Colonic mucosa (tissue), 4 donors: ENCODE measurements at regions not wholly inside any gene's neighbourhood (a gene's known extent, or its start where the extent isn't known, plus 50 kb on each side); places are given as distances from the start of the nearest gene placed in this dataset.
"Not testable (repeated sequence)": the region's sequence is repeated elsewhere in the genome, so short reads cannot be mapped to it uniquely, and the experiment has no call there.

Experiments used
- DNase-seq: peaks from one replicate; pipeline ENCODE4 v3.0.0-alpha.2; 2020
- H3K27ac ChIP-seq: fragments of 200-600 bp; one replicate; pipeline ENCODE4 v1.8.0; 2021
- H3K27me3 ChIP-seq: fragments of 200-600 bp; one replicate; pipeline ENCODE4 v1.8.0; 2021
- H3K36me3 ChIP-seq: fragments of 200-600 bp; one replicate; pipeline ENCODE4 v1.8.0; 2021
- H3K4me1 ChIP-seq: fragments of 200-600 bp; one replicate; pipeline ENCODE4 v1.8.0; 2021; ENCODE audit warnings: mild to moderate bottlenecking
- H3K4me3 ChIP-seq: fragments of 200-600 bp; one replicate; pipeline ENCODE4 v1.8.0; 2021
- H3K9ac ChIP-seq, 2 donors: one replicate each; pipeline ENCODE4 v1.7.0; 2013; ENCODE audit warnings: control low read depth in 2 of 2, low read depth in 2 of 2, low read length in 2 of 2
- H3K9me3 ChIP-seq: fragments of 200-600 bp; one replicate; pipeline ENCODE4 v1.8.0; 2021
- CTCF ChIP-seq: fragments of 200-600 bp; IDR thresholded peaks from one replicate; pipeline ENCODE4 v1.8.0; 2022; ENCODE audit warnings: antibody characterized with exemption, mild to moderate bottlenecking
- intact Hi-C: fragments of 100-400 bp; cut with DNase I; formaldehyde crosslinking; loops from one replicate; pipeline ENCODE4 v1.14.1; 2022
- donor health status: healthy.
- donor health status: DM: no; HTN: no; CAD: no.
- donor health status: DM: no; HTN: no; CAD: no.

- intact Hi-C loops: no loop called here
- no peak for TF ChIP-seq CTCF
- Histone ChIP-seq H3K36me3 (no peaks in the 10 kb centered on the region), H3K27ac (no peak overlapping the region), H3K4me3 (no peak overlapping the region), H3K27me3 (no peaks in the 10 kb centered on the region), H3K9me3 (no peaks in the 10 kb centered on the region), H3K4me1 (no peaks in the 10 kb centered on the region), H3K9ac (no peak overlapping the region)
- DNase-seq: no peak
These were observed 464.4 kb upstream of the POM121L12 start for GRCh38 chr7:52571026-52571425.

- H3K9ac ChIP-seq: no peak overlapping the region
These were observed 466.3 kb upstream of the POM121L12 start for GRCh38 chr7:52569151-52569550.

GRCh38 chr7:52565974-52566373 lies 469.5 kb upstream of the POM121L12 start:
- no peak for TF ChIP-seq CTCF
- DNase-seq: no peak
- Histone ChIP-seq H3K9ac (no peak overlapping the region), H3K27me3 (no peaks in the 10 kb centered on the region), H3K9me3 (no peaks in the 10 kb centered on the region), H3K36me3 (no peaks in the 10 kb centered on the region), H3K4me3 (no peak overlapping the region), H3K4me1 (no peaks in the 10 kb centered on the region), H3K27ac (no peak overlapping the region)
- intact Hi-C loops: no loop called here

More at GRCh38 chr7:52569151-52569550, 466.3 kb upstream of the POM121L12 start:
- DNase-seq: no peak
- TF ChIP-seq CTCF: no peak
- no peaks in the 10 kb centered on the region for H3K27me3 ChIP-seq
- H3K4me3 ChIP-seq: no peak overlapping the region
- no peak overlapping the region for H3K27ac ChIP-seq
- H3K9me3 ChIP-seq: no peaks in the 10 kb centered on the region
- no peaks in the 10 kb centered on the region for H3K4me1 ChIP-seq
- intact Hi-C loops: no loop called here
- H3K36me3 ChIP-seq: no peaks in the 10 kb centered on the region

GRCh38 chr7:52555805-52556204 lies 479.6 kb upstream of the POM121L12 start:
- Histone ChIP-seq H3K27ac (no peak overlapping the region), H3K9ac (no peak overlapping the region), H3K4me3 (no peak overlapping the region), H3K9me3 (no peaks in the 10 kb centered on the region), H3K36me3 (no peaks in the 10 kb centered on the region), H3K27me3 (no peaks in the 10 kb centered on the region), H3K4me1 (no peaks in the 10 kb centered on the region)
- intact Hi-C loops: no loop called here
- TF ChIP-seq CTCF: no peak
- no peak for DNase-seq

GRCh38 chr7:52547308-52547910 lies 488.0 kb upstream of the POM121L12 start:
- no peak for DNase-seq
- intact Hi-C loops: no loop called here

GRCh38 chr7:52541198-52541765 lies 494.2 kb upstream of the POM121L12 start:
- DNase-seq, intact Hi-C loops: not testable (repeated sequence)

More at GRCh38 chr7:52547308-52547910, 488.0 kb upstream of the POM121L12 start:
- Histone ChIP-seq H3K27ac (no peak overlapping the region), H3K4me1 (no peaks in the 10 kb centered on the region), H3K9ac (no peak overlapping the region), H3K27me3 (no peaks in the 10 kb centered on the region), H3K36me3 (no peaks in the 10 kb centered on the region), H3K9me3 (no peaks in the 10 kb centered on the region), H3K4me3 (no peak overlapping the region)
- no peak for TF ChIP-seq CTCF

More at GRCh38 chr7:52541198-52541765, 494.2 kb upstream of the POM121L12 start:
- H3K9ac ChIP-seq, H3K4me1 ChIP-seq, H3K27ac ChIP-seq, H3K36me3 ChIP-seq, H3K27me3 ChIP-seq, H3K9me3 ChIP-seq, H3K4me3 ChIP-seq: not testable (repeated sequence)
